AG09309 (cell line): ENCODE measurements at regions not wholly inside any gene's neighbourhood (a gene's known extent, or its start where the extent isn't known, plus 50 kb on each side); places are given as distances from the start of the nearest gene placed in this dataset.

ENCODE experiments used
- DNase-seq: peaks from one replicate; pipeline ENCODE4 v3.0.0-alpha.2; 2010; ENCODE audit warnings: low read depth
- H3K4me3 ChIP-seq: 2 replicates; pipeline ENCODE4 v1.5.1; 2011; ENCODE audit warnings: mild to moderate bottlenecking, low read depth, low read length, moderate library complexity; ENCODE audit not compliant: control insufficient read depth
- TF ChIP-seq, protein P1 (sequence below): IDR thresholded peaks from 2 replicates; pipeline ENCODE4 v1.5.1; 2011; ENCODE audit warnings: mild to moderate bottlenecking, low read depth, low read length, inconsistent platforms; ENCODE audit not compliant: insufficient read depth, control insufficient read depth; ENCODE audit errors: missing control alignments

DNA sequence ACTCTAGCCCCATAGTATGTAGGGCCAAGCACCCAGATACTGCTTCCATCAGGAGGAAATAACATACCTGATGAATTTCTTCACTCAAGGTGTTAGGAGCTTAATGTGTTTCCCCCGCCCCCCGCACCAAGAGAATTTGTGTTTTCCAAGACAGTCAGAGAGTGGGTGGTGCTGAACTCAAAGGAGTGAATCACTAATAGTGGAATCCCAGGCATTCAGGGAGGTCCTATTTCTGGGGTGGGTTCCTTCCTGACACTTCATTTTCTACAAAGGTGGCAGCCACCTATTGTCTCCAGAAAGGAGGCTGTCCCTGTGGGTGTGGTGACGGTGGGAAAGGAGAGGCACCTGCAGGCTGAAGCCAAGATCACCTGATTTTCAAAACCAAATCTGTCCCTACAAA, 50.8 kb upstream of the ELF5 start:
- no peak overlapping the region for H3K4me3 ChIP-seq
- TF ChIP-seq, protein P1, sequence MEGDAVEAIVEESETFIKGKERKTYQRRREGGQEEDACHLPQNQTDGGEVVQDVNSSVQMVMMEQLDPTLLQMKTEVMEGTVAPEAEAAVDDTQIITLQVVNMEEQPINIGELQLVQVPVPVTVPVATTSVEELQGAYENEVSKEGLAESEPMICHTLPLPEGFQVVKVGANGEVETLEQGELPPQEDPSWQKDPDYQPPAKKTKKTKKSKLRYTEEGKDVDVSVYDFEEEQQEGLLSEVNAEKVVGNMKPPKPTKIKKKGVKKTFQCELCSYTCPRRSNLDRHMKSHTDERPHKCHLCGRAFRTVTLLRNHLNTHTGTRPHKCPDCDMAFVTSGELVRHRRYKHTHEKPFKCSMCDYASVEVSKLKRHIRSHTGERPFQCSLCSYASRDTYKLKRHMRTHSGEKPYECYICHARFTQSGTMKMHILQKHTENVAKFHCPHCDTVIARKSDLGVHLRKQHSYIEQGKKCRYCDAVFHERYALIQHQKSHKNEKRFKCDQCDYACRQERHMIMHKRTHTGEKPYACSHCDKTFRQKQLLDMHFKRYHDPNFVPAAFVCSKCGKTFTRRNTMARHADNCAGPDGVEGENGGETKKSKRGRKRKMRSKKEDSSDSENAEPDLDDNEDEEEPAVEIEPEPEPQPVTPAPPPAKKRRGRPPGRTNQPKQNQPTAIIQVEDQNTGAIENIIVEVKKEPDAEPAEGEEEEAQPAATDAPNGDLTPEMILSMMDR = no peak
- DNase-seq = no peak

DNA sequence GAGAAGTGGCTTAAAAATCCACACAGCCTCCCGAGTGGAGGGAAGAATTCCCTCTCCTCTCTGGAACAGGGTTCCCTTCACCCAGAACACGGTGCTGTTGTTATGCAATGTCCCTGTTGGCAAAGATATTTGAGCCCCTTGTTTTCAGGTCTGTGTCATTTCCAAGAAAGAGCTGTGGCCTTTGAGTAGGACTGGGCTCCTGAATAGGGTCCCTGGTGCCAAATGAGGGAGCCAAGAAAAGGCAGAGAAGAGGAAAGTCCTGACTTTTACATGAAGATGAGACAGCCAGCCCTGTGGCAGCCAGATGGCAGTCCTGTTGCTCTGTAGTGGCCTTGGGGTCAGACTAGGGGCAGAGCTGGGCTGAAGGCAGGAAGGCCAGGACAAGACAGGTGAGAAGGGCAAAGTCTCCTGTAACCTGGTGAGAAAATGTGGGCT, 51.2 kb upstream of the ELF5 start:
- no peak overlapping the region for H3K4me3 ChIP-seq
- no peak for DNase-seq
- TF ChIP-seq, protein P1 = no peak

DNA sequence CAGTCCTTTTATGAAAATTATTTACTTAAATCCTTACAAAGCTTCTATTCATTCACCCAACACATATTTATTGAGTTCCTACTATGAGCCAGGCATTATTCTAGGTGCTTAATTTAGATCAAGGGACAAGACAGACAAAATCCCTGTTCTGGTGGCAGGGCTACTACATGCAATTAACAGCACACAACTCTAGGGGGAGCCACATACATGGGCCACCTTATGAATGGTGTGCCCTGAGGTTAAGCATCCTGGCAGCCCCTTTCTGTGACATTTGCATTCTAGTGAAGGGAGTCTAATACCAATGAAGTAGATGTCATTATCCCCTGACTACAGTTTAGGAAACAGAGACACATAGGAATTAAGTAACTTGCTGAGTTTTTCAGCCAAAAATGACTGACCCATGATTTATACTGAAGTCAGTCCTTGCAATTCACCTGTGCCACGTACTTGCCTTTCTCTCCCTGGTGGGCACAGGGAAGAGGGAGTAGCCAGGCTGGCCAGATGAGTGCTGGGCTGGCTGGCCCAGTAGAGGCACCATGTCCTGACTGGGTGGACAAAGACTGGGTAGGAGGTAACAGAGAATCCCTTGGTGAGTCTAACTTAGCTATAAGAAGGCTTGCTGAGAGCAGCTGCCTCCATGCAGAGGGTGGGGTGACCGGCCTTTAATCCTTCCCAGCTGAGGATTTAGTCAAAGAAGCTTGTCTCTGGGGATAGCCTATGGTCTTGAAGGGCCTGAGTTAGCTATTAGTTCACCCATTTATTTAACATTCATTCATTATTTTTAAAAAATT, 52.0 kb upstream of the ELF5 start:
- no peak overlapping the region for H3K4me3 ChIP-seq
- TF ChIP-seq, protein P1 = peak; percentile 25
- no peak for DNase-seq

DNA sequence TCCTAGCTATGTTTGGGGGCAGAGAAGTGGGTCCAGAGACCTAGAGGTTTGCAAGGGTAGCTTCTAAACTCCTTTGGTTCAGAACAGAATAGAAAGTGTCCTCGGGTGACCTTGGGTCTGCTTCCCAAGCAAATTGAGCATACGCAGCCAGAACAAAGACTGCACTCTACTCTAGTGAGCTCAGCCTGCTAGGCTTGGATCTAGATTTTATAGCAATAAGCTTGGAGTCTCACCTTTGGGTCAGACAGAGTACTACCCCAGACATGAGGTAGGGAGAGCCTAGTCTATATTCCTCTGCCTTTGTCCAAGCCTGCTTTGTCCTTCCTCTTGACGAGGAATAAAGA, 52.6 kb upstream of the ELF5 start:
- H3K4me3 ChIP-seq = no peak overlapping the region
- TF ChIP-seq, protein P1 = no peak
- DNase-seq = no peak

- TF ChIP-seq, protein P1 = no peak
- H3K4me3 ChIP-seq = no peak overlapping the region
- no peak for DNase-seq
Measured at GRCh38 chr11:34566736-34567135, 53.1 kb upstream of the ELF5 start.

DNA sequence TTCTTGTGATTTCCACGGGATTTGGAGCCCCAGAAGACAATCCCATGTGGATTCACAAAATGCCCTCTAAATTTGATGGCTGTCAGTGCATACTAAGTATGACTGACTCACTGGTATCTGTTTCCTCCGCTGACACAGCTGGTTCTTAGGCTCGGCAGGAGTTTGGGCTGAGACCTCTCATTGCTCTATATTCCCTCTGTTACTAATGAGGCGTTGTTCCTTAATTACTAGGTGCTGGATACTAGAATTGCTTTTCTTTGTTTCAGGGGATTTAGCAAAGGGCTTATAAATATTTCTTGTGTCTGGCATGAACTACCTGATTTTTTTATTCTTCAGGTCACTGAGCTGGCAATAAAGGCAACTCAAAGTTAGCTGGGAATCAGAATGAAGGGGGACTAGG, 53.2 kb upstream of the EHF start:
- TF ChIP-seq, protein P1 = no peak
- no peak overlapping the region for H3K4me3 ChIP-seq
- DNase-seq = no peak
